GM18511 (cell line): ENCODE measurements at regions not wholly inside any gene's neighbourhood (a gene's known extent, or its start where the extent isn't known, plus 50 kb on each side); places are given as distances from the start of the nearest gene placed in this dataset.
A peak's percentile ranks its signal among the peaks of the same experiment; 100 is the strongest.

Source experiments
- ATAC-seq: cut with Tn5 transposase; IDR thresholded peaks from one replicate; pipeline ENCODE4 v1.9.1; 2021; ENCODE audit warnings: mild to moderate bottlenecking, moderate library complexity; ENCODE audit not compliant: unreplicated experiment

- no peak for ATAC-seq
These were observed 135.5 kb upstream of the COL8A1 start for GRCh38 chr3:99502871-99503270.

- ATAC-seq: no peak
These were observed 137.9 kb upstream of the COL8A1 start for GRCh38 chr3:99500485-99500884.

GRCh38 chr3:99499235-99500158 lies 138.9 kb upstream of the COL8A1 start:
- peak; percentile 77 for ATAC-seq

GRCh38 chr3:99498550-99499234 lies 139.7 kb upstream of the COL8A1 start:
- ATAC-seq: peak; percentile 11

GRCh38 chr3:99487894-99488293 lies 150.5 kb upstream of the COL8A1 start:
- no peak for ATAC-seq

GRCh38 chr3:99485286-99485685 lies 153.1 kb upstream of the COL8A1 start:
- ATAC-seq: no peak

- no peak for ATAC-seq
These were observed 153.5 kb upstream of the COL8A1 start for GRCh38 chr3:99484871-99485270.

GRCh38 chr3:99483841-99484240 lies 154.6 kb upstream of the COL8A1 start:
- no peak for ATAC-seq

GRCh38 chr3:99482191-99482590 lies 156.2 kb upstream of the COL8A1 start:
- ATAC-seq: no peak

GRCh38 chr3:99481561-99481960 lies 156.8 kb upstream of the COL8A1 start:
- no peak for ATAC-seq

GRCh38 chr3:99479768-99480167 lies 158.6 kb upstream of the COL8A1 start:
- no peak for ATAC-seq

- ATAC-seq: no peak
These were observed 160.7 kb upstream of the COL8A1 start for GRCh38 chr3:99477650-99478049.

GRCh38 chr3:99475229-99475628 lies 163.2 kb upstream of the COL8A1 start:
- ATAC-seq: no peak

- ATAC-seq: no peak
These were observed 163.6 kb upstream of the COL8A1 start for GRCh38 chr3:99474776-99475175.

- no peak for ATAC-seq
These were observed 165.1 kb upstream of the COL8A1 start for GRCh38 chr3:99473321-99473751.

- ATAC-seq: no peak
These were observed 166.0 kb upstream of the COL8A1 start for GRCh38 chr3:99472385-99472784.

GRCh38 chr3:99471353-99472323 lies 166.8 kb upstream of the COL8A1 start:
- no peak for ATAC-seq

GRCh38 chr3:99470841-99471240 lies 167.6 kb upstream of the COL8A1 start:
- no peak for ATAC-seq

- no peak for ATAC-seq
These were observed 169.5 kb upstream of the COL8A1 start for GRCh38 chr3:99468918-99469317.

- ATAC-seq: no peak
These were observed 171.0 kb upstream of the COL8A1 start for GRCh38 chr3:99467420-99467819.

- ATAC-seq: no peak
These were observed 172.1 kb upstream of the COL8A1 start for GRCh38 chr3:99466331-99466730.
